ENCODE measurements at regions not wholly inside any gene's neighbourhood (a gene's known extent, or its start where the extent isn't known, plus 50 kb on each side); places are given as distances from the start of the nearest gene placed in this dataset.

DNA sequence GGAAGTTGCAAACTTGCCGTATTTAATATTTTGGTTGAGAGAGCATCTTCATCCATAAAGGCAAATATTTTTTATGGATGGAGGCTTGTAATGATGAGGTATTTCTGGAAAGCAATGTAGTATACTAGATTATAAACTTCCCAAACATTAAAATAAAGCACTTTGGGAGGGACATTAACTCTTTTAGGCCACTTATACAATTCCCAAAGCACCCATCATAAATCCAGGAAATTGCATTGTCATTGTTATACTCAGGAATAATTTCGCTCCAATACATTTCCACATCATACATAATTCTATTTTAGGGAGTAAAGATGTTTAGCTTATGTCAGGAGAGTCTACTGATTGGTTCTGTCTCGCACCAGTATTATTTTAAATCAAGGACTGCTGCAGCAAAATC, 212.7 kb upstream of the MKI67 start:
- no peaks in the 10 kb centered on the region for H3K79me2 ChIP-seq (ENCODE audit: insufficient read depth, low read length)
- no peak for ATAC-seq
- peaks cover 48% of the 10 kb centered on the region for H3K27me3 ChIP-seq (ENCODE audit: insufficient read depth, low read length)
- intact Hi-C loops (cut with micrococcal nuclease): no loop called here
- BruUV-seq (replicated peaks): no TSS peak
- no peak overlapping the region for H3K27ac ChIP-seq (ENCODE audit: low read depth, low read length)
- no peaks in the 10 kb centered on the region for H3K4me1 ChIP-seq (ENCODE audit: control insufficient read depth in 1 of 2, insufficient read depth in 2 of 2, low read length in 2 of 2)
- no peaks in the 10 kb centered on the region for H4K20me1 ChIP-seq (ENCODE audit: insufficient read depth)
- no peak overlapping the region for H2AFZ ChIP-seq (ENCODE audit: low read depth, low read length, poor library complexity, severe bottlenecking)
- H3K4me2 ChIP-seq (ENCODE audit: low read length): no peak overlapping the region
- RAD21 ChIA-PET (ENCODE audit: low non-redundant PET in 1 of 2, low total read pairs in 2 of 2, uncharacterized antibody in 2 of 2, unreplicated experiment in 2 of 2): no interaction called here
- POLR2A ChIA-PET: no interaction called here
- no peak for DNase-seq (ENCODE audit: low read depth, low spot score)
- no peaks in the 10 kb centered on the region; the same call in 1 of the 2 replicates for H3K9me2 ChIP-seq (ENCODE audit: insufficient read depth)
- no peaks in the 10 kb centered on the region for H3K36me3 ChIP-seq (ENCODE audit: control insufficient read depth in 1 of 2, insufficient read depth in 2 of 2, low read length in 2 of 2)
- H3K4me3 ChIP-seq (replicated peaks in 1 of 2; ENCODE audit: low read depth in 1 of 2, low read length in 2 of 2): no peak overlapping the region
- CTCF ChIA-PET: no interaction called here
- TF ChIP-seq SP1 (IDR thresholded peaks at IDR 0.05; ENCODE audit: low read depth) (no peak), SRF (IDR thresholded peaks at IDR 0.05; ENCODE audit: low read depth) (no peak), FOSL1 (IDR thresholded peaks at IDR 0.05; ENCODE audit: low read depth) (no peak), ATF3 (IDR thresholded peaks at IDR 0.05) (no peak), ZFX (IDR thresholded peaks at IDR 0.05) (no peak), CTCF (IDR thresholded peaks at IDR 0.05 in 2 of 3, conservative IDR thresholded peaks at IDR 0.05 in 1 of 3; ENCODE audit: borderline replicate concordance in 1 of 3, insufficient read depth in 1 of 3, low read depth in 2 of 3, low read length in 2 of 3) (no peak), POLR2A (IDR thresholded peaks at IDR 0.05; ENCODE audit: borderline replicate concordance, extremely low read depth, insufficient read depth, insufficient read length) (no peak), YY1 (IDR thresholded peaks at IDR 0.05; ENCODE audit: extremely low read depth, insufficient replicate concordance, low read depth, low read length) (no peak), ELF1 (IDR thresholded peaks at IDR 0.05; ENCODE audit: borderline replicate concordance, low read depth) (no peak), POLR2AphosphoS5 (IDR thresholded peaks at IDR 0.05; ENCODE audit: low read depth, low read length) (no peak), SIN3A (IDR thresholded peaks at IDR 0.05; ENCODE audit: low read depth) (no peak)
- TF ChIP-seq, protein P1, sequence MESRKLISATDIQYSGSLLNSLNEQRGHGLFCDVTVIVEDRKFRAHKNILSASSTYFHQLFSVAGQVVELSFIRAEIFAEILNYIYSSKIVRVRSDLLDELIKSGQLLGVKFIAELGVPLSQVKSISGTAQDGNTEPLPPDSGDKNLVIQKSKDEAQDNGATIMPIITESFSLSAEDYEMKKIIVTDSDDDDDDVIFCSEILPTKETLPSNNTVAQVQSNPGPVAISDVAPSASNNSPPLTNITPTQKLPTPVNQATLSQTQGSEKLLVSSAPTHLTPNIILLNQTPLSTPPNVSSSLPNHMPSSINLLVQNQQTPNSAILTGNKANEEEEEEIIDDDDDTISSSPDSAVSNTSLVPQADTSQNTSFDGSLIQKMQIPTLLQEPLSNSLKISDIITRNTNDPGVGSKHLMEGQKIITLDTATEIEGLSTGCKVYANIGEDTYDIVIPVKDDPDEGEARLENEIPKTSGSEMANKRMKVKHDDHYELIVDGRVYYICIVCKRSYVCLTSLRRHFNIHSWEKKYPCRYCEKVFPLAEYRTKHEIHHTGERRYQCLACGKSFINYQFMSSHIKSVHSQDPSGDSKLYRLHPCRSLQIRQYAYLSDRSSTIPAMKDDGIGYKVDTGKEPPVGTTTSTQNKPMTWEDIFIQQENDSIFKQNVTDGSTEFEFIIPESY (IDR thresholded peaks at IDR 0.05; ENCODE audit: extremely low read depth, insufficient replicate concordance, low read length): no peak
- TF ChIP-seq, protein P2, sequence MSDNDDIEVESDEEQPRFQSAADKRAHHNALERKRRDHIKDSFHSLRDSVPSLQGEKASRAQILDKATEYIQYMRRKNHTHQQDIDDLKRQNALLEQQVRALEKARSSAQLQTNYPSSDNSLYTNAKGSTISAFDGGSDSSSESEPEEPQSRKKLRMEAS (IDR thresholded peaks at IDR 0.05): no peak
- H3K9ac ChIP-seq (ENCODE audit: low read length): no peak overlapping the region
- no peaks in the 10 kb centered on the region for H3K9me3 ChIP-seq (ENCODE audit: control insufficient read depth in 1 of 2, insufficient read depth in 1 of 2, low read depth in 1 of 2, low read length in 2 of 2)
